ENCODE measurements at regions not wholly inside any gene's neighbourhood (a gene's known extent, or its start where the extent isn't known, plus 50 kb on each side); places are given as distances from the start of the nearest gene placed in this dataset.

- Histone ChIP-seq H3K9me3 (ENCODE audit: control insufficient read depth, low read depth, low read length) (no peaks in the 10 kb centered on the region), H4K5ac (ENCODE audit: insufficient read length, low read depth, low read length) (no peak overlapping the region), H2AFZ (ENCODE audit: low read length) (no peak overlapping the region), H4K20me1 (ENCODE audit: control insufficient read depth, insufficient read depth, insufficient read length) (no peaks in the 10 kb centered on the region), H3K27me3 (ENCODE audit: insufficient read depth, low read length) (no peaks in the 10 kb centered on the region), H3T11ph (ENCODE audit: low read length) (no peak overlapping the region), H3K79me2 (ENCODE audit: insufficient read depth, low read length) (no peaks in the 10 kb centered on the region), H3K27ac (ENCODE audit: insufficient read length, low read depth, low read length) (no peak overlapping the region), H3K9ac (ENCODE audit: extremely low read depth, insufficient read length, low read length) (no peak overlapping the region), H4K91ac (ENCODE audit: insufficient read length, low read depth, low read length) (no peak overlapping the region), H4K8ac (replicated peaks; ENCODE audit: insufficient read length, low read depth, low read length) (no peak overlapping the region), H3K18ac (ENCODE audit: insufficient read length, low read depth, low read length) (no peak overlapping the region), H3K56ac (ENCODE audit: insufficient read length, low read depth, low read length) (no peak overlapping the region), H3K4ac (ENCODE audit: low read depth, low read length) (no peak overlapping the region), H2BK20ac (ENCODE audit: low read depth, low read length, poor library complexity, severe bottlenecking) (no peak overlapping the region), H3K4me1 (ENCODE audit: insufficient read depth, low read length) (peaks cover 4% of the 10 kb centered on the region; the same call in 1 of the 2 replicates), H3K14ac (ENCODE audit: insufficient read depth, low read length) (no peak overlapping the region), H2BK120ac (ENCODE audit: low read depth, low read length, poor library complexity, severe bottlenecking) (no peak overlapping the region), H3K4me2 (ENCODE audit: insufficient read depth, insufficient read length, low read length) (no peak overlapping the region), H3K23me2 (ENCODE audit: insufficient read length, low read depth, low read length, poor library complexity, severe bottlenecking) (no peaks in the 10 kb centered on the region), H2BK15ac (ENCODE audit: low read depth, low read length) (no peak overlapping the region), H3K79me1 (ENCODE audit: insufficient read depth, low read depth, low read length, poor library complexity, severe bottlenecking) (no peaks in the 10 kb centered on the region), H2BK5ac (ENCODE audit: insufficient read length, low read length) (no peak overlapping the region), H3K23ac (ENCODE audit: insufficient read length, low read depth, low read length) (no peak overlapping the region), H2BK12ac (ENCODE audit: insufficient read length, low read depth, low read length) (no peak overlapping the region), H2AK5ac (ENCODE audit: insufficient read length, low read length) (no peak overlapping the region)
- Mint-ChIP-seq H3K4me3 (no peak overlapping the region), H3K9me3 (peaks cover 4 to 6% of the 10 kb centered on the region in 2 experiments; a peak in 2 of 5 replicates), H3K27me3 (ENCODE audit: low read depth) (peaks cover 2% of the 10 kb centered on the region; the same call in 1 of the 2 replicates), H3K4me1 (peaks cover 17 to 20% of the 10 kb centered on the region in 2 experiments), H3K36me3 (ENCODE audit: insufficient read depth in 1 of 3, low read depth in 3 of 3) (peaks cover 0 to 10% (median 8%) of the 10 kb centered on the region in 3 experiments; a peak in 4 of 7 replicates), H3K27ac (peak overlapping the region in 2 of 3 experiments; percentile 37; a peak in 2 of 7 replicates)
- no peak for TF ChIP-seq CTCF (conservative IDR thresholded peaks at IDR 0.05)
- no peak for DNase-seq
- no CpG with 5 or more reads among the region's 2 CpGs for WGBS (ENCODE audit: extremely low coverage, insufficient read length, low lambda C conversion rate)
Observed at GRCh38 chr4:174435974-174436373, 86.3 kb downstream of the HPGD start.

All from H9 (cell line).